Natural killer cell (primary cell): ENCODE measurements at regions not wholly inside any gene's neighbourhood (a gene's known extent, or its start where the extent isn't known, plus 50 kb on each side); places are given as distances from the start of the nearest gene placed in this dataset.
A peak's percentile ranks its signal among the peaks of the same experiment; 100 is the strongest.

Experiments
- ATAC-seq, 3 donors: fragments of 150-1000 bp in 2 of 3; fragments of 200-7000 bp in 1 of 3; cut with Tn5 transposase; 1 replicate in 1 of 3; 2 replicates in 2 of 3; pipeline ENCODE4 v1.10.0; 2021; ENCODE audit warnings: mild to moderate bottlenecking in 2 of 3, moderate library complexity in 2 of 3
- DNase-seq, 2 donors: peaks; one replicate each; pipeline versions ENCODE4 v3.0.0 to v3.0.0-alpha.2; 2013 to 2021; ENCODE audit warnings: mixed read lengths in 1 of 2
- H3K27ac ChIP-seq: one replicate; pipeline ENCODE4 v1.5.1; 2013; ENCODE audit warnings: mild to moderate bottlenecking, low read length
- H3K27me3 ChIP-seq: one replicate; pipeline ENCODE4 v1.6.1; 2013; ENCODE audit warnings: low read length; ENCODE audit not compliant: control insufficient read depth, insufficient read depth
- H3K36me3 ChIP-seq: one replicate; pipeline ENCODE4 v1.6.1; 2013; ENCODE audit warnings: low read length; ENCODE audit not compliant: control insufficient read depth, insufficient read depth
- H3K4me1 ChIP-seq: one replicate; pipeline ENCODE4 v1.6.1; 2013; ENCODE audit warnings: low read length; ENCODE audit not compliant: control insufficient read depth, insufficient read depth
- H3K4me3 ChIP-seq: one replicate; pipeline ENCODE4 v1.5.1; 2013; ENCODE audit warnings: low read length
- H3K9me3 ChIP-seq: one replicate; pipeline ENCODE4 v1.6.1; 2013; ENCODE audit warnings: low read length; ENCODE audit not compliant: control insufficient read depth, insufficient read depth
- H3K27ac Mint-ChIP-seq, 2 donors: one replicate each; pipeline ENCODE4 v1.8.0; 2022; ENCODE audit warnings: mild to moderate bottlenecking in 2 of 2, mixed read lengths in 2 of 2, moderate library complexity in 1 of 2
- H3K27me3 Mint-ChIP-seq, 2 donors: one replicate each; pipeline ENCODE4 v1.8.0; 2022; ENCODE audit warnings: low read depth in 2 of 2, mixed read lengths in 2 of 2
- H3K36me3 Mint-ChIP-seq: one replicate; pipeline ENCODE4 v1.8.0; 2022; ENCODE audit warnings: mixed read lengths
- H3K4me1 Mint-ChIP-seq, 2 donors: one replicate each; pipeline ENCODE4 v1.8.0; 2022; ENCODE audit warnings: mixed read lengths in 2 of 2
- H3K4me3 Mint-ChIP-seq: one replicate; pipeline ENCODE4 v1.8.0; 2022; ENCODE audit warnings: mild to moderate bottlenecking, moderate library complexity, mixed read lengths
- H3K9me3 Mint-ChIP-seq, 2 donors: one replicate each; pipeline ENCODE4 v1.8.0; 2022; ENCODE audit warnings: mixed read lengths in 2 of 2
- CTCF ChIP-seq: fragments of 200-600 bp; IDR thresholded peaks from one replicate; pipeline ENCODE4 v1.8.0; 2022; ENCODE audit warnings: antibody characterized with exemption
- WGBS: methylation state at CpG from one replicate; pipeline ENCODE4 v1.1.7; 2013; ENCODE audit warnings: missing lambda C conversion rate; ENCODE audit not compliant: insufficient coverage; 5-methylcytosine and 5-hydroxymethylcytosine counted together
- intact Hi-C: fragments of 100-400 bp; cut with micrococcal nuclease; formaldehyde crosslinking; loops from one replicate; pipeline ENCODE4 v1.14.2; 2022

GRCh38 chr9:135328485-135329417 lies 150.8 kb upstream of the PPP1R26 start:
- Histone ChIP-seq H3K4me1 (no peaks in the 10 kb centered on the region), H3K36me3 (no peaks in the 10 kb centered on the region), H3K27me3 (no peaks in the 10 kb centered on the region), H3K4me3 (no peak overlapping the region), H3K9me3 (no peaks in the 10 kb centered on the region), H3K27ac (no peak overlapping the region)
- intact Hi-C loops: no loop called here
- no peaks in the 10 kb centered on the region for H3K9me3 Mint-ChIP-seq
- no peak for TF ChIP-seq CTCF
- no peak overlapping the region for H3K4me3 Mint-ChIP-seq
- no peak overlapping the region for H3K27ac Mint-ChIP-seq
- 74% methylated on average over 20 of the region's 20 CpGs for WGBS
- no peaks in the 10 kb centered on the region for H3K36me3 Mint-ChIP-seq
- DNase-seq: no peak
- no peak for ATAC-seq
- H3K4me1 Mint-ChIP-seq: no peaks in the 10 kb centered on the region
- H3K27me3 Mint-ChIP-seq: peaks cover 7 to 9% of the 10 kb centered on the region in 2 donors

GRCh38 chr9:135329571-135330306 lies 149.8 kb upstream of the PPP1R26 start:
- no peaks in the 10 kb centered on the region for H3K36me3 ChIP-seq
- ATAC-seq (no peak), DNase-seq (peak in 1 of 2 donors; percentile 7)
- TF ChIP-seq CTCF: no peak
- H3K4me3 ChIP-seq: no peak overlapping the region
- H3K4me1 ChIP-seq: no peaks in the 10 kb centered on the region
- H3K27ac ChIP-seq: no peak overlapping the region
- 68% methylated on average over 21 of the region's 21 CpGs for WGBS
- no peak overlapping the region for H3K4me3 Mint-ChIP-seq
- intact Hi-C loops: no loop called here
- H3K27ac Mint-ChIP-seq: no peak overlapping the region
- H3K27me3 Mint-ChIP-seq: peaks cover 7 to 9% of the 10 kb centered on the region in 2 donors
- H3K36me3 Mint-ChIP-seq: no peaks in the 10 kb centered on the region
- H3K9me3 Mint-ChIP-seq: no peaks in the 10 kb centered on the region
- no peaks in the 10 kb centered on the region for H3K9me3 ChIP-seq
- no peaks in the 10 kb centered on the region for H3K4me1 Mint-ChIP-seq
- no peaks in the 10 kb centered on the region for H3K27me3 ChIP-seq

- Mint-ChIP-seq H3K27me3 (peaks cover 7 to 9% of the 10 kb centered on the region in 2 donors), H3K9me3 (no peaks in the 10 kb centered on the region), H3K27ac (no peak overlapping the region), H3K4me1 (no peaks in the 10 kb centered on the region), H3K36me3 (no peaks in the 10 kb centered on the region), H3K4me3 (no peak overlapping the region)
- intact Hi-C loops: no loop called here
- no peak overlapping the region for H3K27ac ChIP-seq
- no peaks in the 10 kb centered on the region for H3K9me3 ChIP-seq
- DNase-seq: no peak
- 87% methylated on average over 6 of the region's 6 CpGs for WGBS
- H3K4me1 ChIP-seq: no peaks in the 10 kb centered on the region
- no peaks in the 10 kb centered on the region for H3K36me3 ChIP-seq
- no peak for TF ChIP-seq CTCF
- H3K27me3 ChIP-seq: no peaks in the 10 kb centered on the region
- no peak overlapping the region for H3K4me3 ChIP-seq
- no peak for ATAC-seq
Measured at GRCh38 chr9:135330307-135330631, 149.3 kb upstream of the PPP1R26 start.
